HG02840 (cell line): ENCODE measurements at regions not wholly inside any gene's neighbourhood (a gene's known extent, or its start where the extent isn't known, plus 50 kb on each side); places are given as distances from the start of the nearest gene placed in this dataset.

Experiments used
- ATAC-seq: cut with Tn5 transposase; IDR thresholded peaks from one replicate; pipeline ENCODE4 v1.9.1; 2021; ENCODE audit warnings: mild to moderate bottlenecking, moderate library complexity, moderate number of reproducible peaks; ENCODE audit not compliant: unreplicated experiment, low FRiP score

GRCh38 chr1:228913626-228914414 lies 178.5 kb downstream of the RHOU start:
- no peak for ATAC-seq

GRCh38 chr1:228914700-228915099 lies 179.4 kb downstream of the RHOU start:
- no peak for ATAC-seq

GRCh38 chr1:228917342-228917741 lies 182.1 kb downstream of the RHOU start:
- ATAC-seq, result no peak

- no peak for ATAC-seq
Measured at GRCh38 chr1:228917755-228918154, 182.5 kb downstream of the RHOU start.

- no peak for ATAC-seq
Measured at GRCh38 chr1:228918335-228918734, 183.1 kb downstream of the RHOU start.

GRCh38 chr1:228919914-228920313 lies 184.6 kb downstream of the RHOU start:
- ATAC-seq, result no peak

- no peak for ATAC-seq
Measured at GRCh38 chr1:228920831-228921230, 185.6 kb downstream of the RHOU start.

- ATAC-seq, result no peak
Measured at GRCh38 chr1:228921481-228921880, 186.2 kb downstream of the RHOU start.

GRCh38 chr1:228922722-228923376 lies 187.6 kb downstream of the RHOU start:
- ATAC-seq, result no peak

- no peak for ATAC-seq
Measured at GRCh38 chr1:228923973-228924686, 188.9 kb downstream of the RHOU start.

GRCh38 chr1:228925691-228926090 lies 190.4 kb downstream of the RHOU start:
- ATAC-seq, result no peak

- no peak for ATAC-seq
Measured at GRCh38 chr1:228927421-228927820, 192.1 kb downstream of the RHOU start.

- no peak for ATAC-seq
Measured at GRCh38 chr1:228927946-228928898, 192.9 kb downstream of the RHOU start.

GRCh38 chr1:228929476-228930027 lies 194.3 kb downstream of the RHOU start:
- ATAC-seq, result no peak

- ATAC-seq, result no peak
Measured at GRCh38 chr1:228930479-228930957, 195.2 kb downstream of the RHOU start.

- ATAC-seq, result no peak
Measured at GRCh38 chr1:228933753-228934152, 198.5 kb downstream of the RHOU start.

- no peak for ATAC-seq
Measured at GRCh38 chr1:228935198-228935663, 200.0 kb downstream of the RHOU start.

GRCh38 chr1:228935855-228936727 lies 200.8 kb downstream of the RHOU start:
- no peak for ATAC-seq

GRCh38 chr1:228936881-228937280 lies 201.6 kb downstream of the RHOU start:
- ATAC-seq, result no peak
